Memory B cell (primary cell): ENCODE measurements at regions not wholly inside any gene's neighbourhood (a gene's known extent, or its start where the extent isn't known, plus 50 kb on each side); places are given as distances from the start of the nearest gene placed in this dataset.
"Not testable (repeated sequence)": the region's sequence is repeated elsewhere in the genome, so short reads cannot be mapped to it uniquely, and the experiment has no call there.

Experiments used
- ATAC-seq: fragments of 150-1000 bp; cut with Tn5 transposase; 2 replicates; pipeline ENCODE4 v1.10.0; 2021; ENCODE audit warnings: low read depth, mild to moderate bottlenecking, moderate library complexity
- DNase-seq, 2 donors: peaks; one replicate each; pipeline ENCODE4 v3.0.0; 2022; ENCODE audit warnings: low spot score in 2 of 2
- H3K27ac Mint-ChIP-seq: one replicate; pipeline ENCODE4 v1.8.0; 2022; ENCODE audit warnings: mild to moderate bottlenecking, moderate library complexity, mixed read lengths
- H3K27me3 Mint-ChIP-seq: one replicate; pipeline ENCODE4 v1.8.0; 2022; ENCODE audit warnings: mixed read lengths
- H3K36me3 Mint-ChIP-seq: one replicate; pipeline ENCODE4 v1.8.0; 2022; ENCODE audit warnings: mild to moderate bottlenecking, mixed read lengths
- H3K4me1 Mint-ChIP-seq: one replicate; pipeline ENCODE4 v1.8.0; 2022; ENCODE audit warnings: mixed read lengths
- H3K4me3 Mint-ChIP-seq: one replicate; pipeline ENCODE4 v1.8.0; 2022; ENCODE audit warnings: mild to moderate bottlenecking, moderate library complexity, mixed read lengths
- H3K9me3 Mint-ChIP-seq: one replicate; pipeline ENCODE4 v1.8.0; 2022; ENCODE audit warnings: mixed read lengths

GRCh38 chr15:87703327-87704111 is 553.0 kb downstream of the NTRK3 start:
- H3K4me1 Mint-ChIP-seq, result no peaks in the 10 kb centered on the region
- ATAC-seq (no peak), DNase-seq (no peak)
- H3K9me3 Mint-ChIP-seq, result peaks cover 6% of the 10 kb centered on the region
- H3K27ac Mint-ChIP-seq, result no peak overlapping the region
- H3K36me3 Mint-ChIP-seq, result no peaks in the 10 kb centered on the region
- H3K4me3 Mint-ChIP-seq, result no peak overlapping the region
- H3K27me3 Mint-ChIP-seq, result peaks cover 3% of the 10 kb centered on the region

DNA sequence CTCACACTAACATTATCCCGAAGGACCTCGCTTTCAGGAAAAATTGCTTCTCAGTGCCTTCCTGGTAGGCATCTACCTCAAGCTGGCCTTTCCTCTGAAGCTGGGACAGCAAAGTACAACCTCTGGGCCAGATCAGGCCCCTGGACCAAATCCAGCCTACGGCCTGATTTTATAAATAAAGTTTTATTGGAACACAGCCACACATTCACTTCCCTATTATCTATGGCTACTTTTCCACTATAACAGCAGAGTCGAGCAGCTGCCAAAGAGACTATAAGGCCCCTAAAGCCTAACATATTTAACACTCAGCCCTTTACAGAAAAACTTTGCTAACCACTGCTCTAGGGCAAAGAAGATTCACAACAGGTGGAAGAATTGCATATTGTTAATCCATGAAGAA is 554.3 kb downstream of the NTRK3 start:
- DNase-seq, result no peak
- H3K27me3 Mint-ChIP-seq, result peaks cover 3% of the 10 kb centered on the region
- H3K4me3 Mint-ChIP-seq, result no peak overlapping the region
- no peaks in the 10 kb centered on the region for H3K36me3 Mint-ChIP-seq
- peaks cover 10% of the 10 kb centered on the region for H3K9me3 Mint-ChIP-seq
- H3K27ac Mint-ChIP-seq, result no peak overlapping the region
- ATAC-seq, result no peak
- H3K4me1 Mint-ChIP-seq, result no peaks in the 10 kb centered on the region

GRCh38 chr15:87698467-87698866 is 558.1 kb downstream of the NTRK3 start:
- DNase-seq, H3K4me1 Mint-ChIP-seq, H3K36me3 Mint-ChIP-seq, H3K9me3 Mint-ChIP-seq, H3K27ac Mint-ChIP-seq, H3K4me3 Mint-ChIP-seq, ATAC-seq, H3K27me3 Mint-ChIP-seq: not testable (repeated sequence)

GRCh38 chr15:87689716-87690115 is 566.8 kb downstream of the NTRK3 start:
- Mint-ChIP-seq H3K36me3 (no peaks in the 10 kb centered on the region), H3K9me3 (peaks cover 6% of the 10 kb centered on the region), H3K27me3 (no peaks in the 10 kb centered on the region), H3K27ac (no peak overlapping the region), H3K4me3 (no peak overlapping the region), H3K4me1 (no peaks in the 10 kb centered on the region)
- DNase-seq (no peak), ATAC-seq (no peak)

DNA sequence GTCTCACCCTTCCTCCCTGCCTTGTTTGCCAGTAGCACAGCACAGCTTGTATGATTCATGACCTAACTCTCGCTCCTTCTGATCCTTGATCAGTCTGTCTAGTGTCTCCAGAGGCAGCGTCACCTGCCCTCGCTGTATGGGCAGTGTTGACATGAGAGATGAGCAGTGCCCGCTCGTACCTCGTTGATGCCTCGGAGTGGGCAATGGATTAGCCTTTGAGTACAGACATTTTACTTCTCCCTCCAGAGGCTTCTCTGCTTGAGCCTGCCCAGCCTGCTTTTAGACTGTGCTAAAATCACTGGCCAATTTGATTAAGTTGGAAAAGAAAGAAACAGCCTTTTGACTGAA is 569.0 kb downstream of the NTRK3 start:
- peaks cover 4% of the 10 kb centered on the region for H3K9me3 Mint-ChIP-seq
- H3K4me3 Mint-ChIP-seq, result no peak overlapping the region
- peaks cover 2% of the 10 kb centered on the region for H3K27me3 Mint-ChIP-seq
- H3K4me1 Mint-ChIP-seq, result no peaks in the 10 kb centered on the region
- DNase-seq, result no peak
- H3K36me3 Mint-ChIP-seq, result no peaks in the 10 kb centered on the region
- no peak for ATAC-seq
- no peak overlapping the region for H3K27ac Mint-ChIP-seq

- H3K27ac Mint-ChIP-seq, result no peak overlapping the region
- peaks cover 2% of the 10 kb centered on the region for H3K27me3 Mint-ChIP-seq
- H3K4me3 Mint-ChIP-seq, result no peak overlapping the region
- H3K36me3 Mint-ChIP-seq, result no peaks in the 10 kb centered on the region
- DNase-seq (no peak), ATAC-seq (no peak)
- H3K4me1 Mint-ChIP-seq, result no peaks in the 10 kb centered on the region
- peaks cover under 1% of the 10 kb centered on the region for H3K9me3 Mint-ChIP-seq
These were observed 569.6 kb downstream of the NTRK3 start for GRCh38 chr15:87686841-87687522.

DNA sequence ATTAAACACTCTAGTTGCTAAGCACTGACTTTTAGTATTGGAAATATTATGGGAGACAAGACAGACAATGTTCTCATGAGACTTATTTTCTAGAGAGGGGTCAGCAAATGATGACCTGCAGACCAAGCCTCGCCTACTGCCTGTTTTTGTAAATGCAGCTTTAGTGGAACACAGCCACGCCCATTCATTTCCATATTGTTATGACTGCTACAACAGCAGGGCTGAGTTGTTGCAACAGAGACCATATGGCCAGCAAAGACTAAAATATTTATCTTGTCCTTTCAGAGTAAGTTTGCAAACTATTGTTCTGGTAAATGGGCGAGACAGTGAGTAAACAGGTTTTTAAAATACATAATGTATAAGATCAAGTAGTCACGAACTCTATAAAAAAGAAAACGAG is 570.2 kb downstream of the NTRK3 start:
- DNase-seq (no peak), ATAC-seq (no peak)
- Mint-ChIP-seq H3K4me1 (peaks cover under 1% of the 10 kb centered on the region), H3K27ac (no peak overlapping the region), H3K4me3 (no peak overlapping the region), H3K9me3 (no peaks in the 10 kb centered on the region), H3K27me3 (peaks cover 2% of the 10 kb centered on the region), H3K36me3 (no peaks in the 10 kb centered on the region)

- H3K27me3 Mint-ChIP-seq, result peaks cover 2% of the 10 kb centered on the region
- no peaks in the 10 kb centered on the region for H3K36me3 Mint-ChIP-seq
- peaks cover 7% of the 10 kb centered on the region for H3K9me3 Mint-ChIP-seq
- H3K27ac Mint-ChIP-seq, result no peak overlapping the region
- H3K4me1 Mint-ChIP-seq, result peaks cover 5% of the 10 kb centered on the region
- no peak overlapping the region for H3K4me3 Mint-ChIP-seq
- no peak for DNase-seq
- ATAC-seq, result no peak
These were observed 574.0 kb downstream of the NTRK3 start for GRCh38 chr15:87682527-87682926.

DNA sequence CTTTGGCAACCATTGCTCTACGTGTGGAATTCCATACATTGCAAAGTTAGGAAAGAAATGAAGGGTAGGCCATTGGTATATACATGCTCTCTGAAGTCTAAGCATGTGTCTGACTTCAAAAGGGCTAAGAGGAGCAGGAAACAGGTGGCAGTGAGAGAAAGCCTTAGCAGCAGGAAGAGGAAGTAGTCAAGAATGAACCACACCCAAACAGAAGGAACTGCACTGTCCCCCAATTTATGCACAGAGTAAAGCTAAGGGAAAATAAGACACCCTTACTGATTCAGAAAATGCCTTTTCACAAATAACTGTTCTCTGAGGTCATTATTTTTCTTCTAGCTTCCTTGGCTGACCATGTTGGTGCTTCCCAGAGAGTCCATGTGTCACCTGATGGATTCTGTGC is 575.4 kb downstream of the NTRK3 start:
- H3K27ac Mint-ChIP-seq, result no peak overlapping the region
- DNase-seq (no peak), ATAC-seq (peak; percentile 53)

DNA sequence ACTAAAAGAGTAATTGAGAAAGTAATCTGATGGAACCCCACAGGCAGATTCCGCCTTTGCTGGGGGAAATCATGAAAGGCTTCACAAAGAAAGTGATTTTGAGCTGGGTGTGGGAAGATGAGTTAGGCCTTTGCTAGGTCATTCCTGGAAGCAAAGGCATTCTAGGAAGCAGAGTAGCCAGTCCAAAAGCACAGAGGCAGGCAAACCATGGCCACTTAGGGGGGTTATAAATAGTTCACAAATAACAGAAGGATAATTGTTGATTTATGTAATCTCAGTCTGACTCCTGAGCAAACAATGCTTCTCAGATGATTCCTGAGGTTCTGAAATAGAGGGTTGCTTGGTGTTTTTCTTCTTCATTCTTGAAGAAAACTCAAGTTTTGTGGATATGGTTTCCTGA is 576.3 kb downstream of the NTRK3 start:
- H3K4me1 Mint-ChIP-seq, result peaks cover 5% of the 10 kb centered on the region
- DNase-seq (no peak), ATAC-seq (no peak)
- peaks cover 20% of the 10 kb centered on the region for H3K9me3 Mint-ChIP-seq
- peaks cover 2% of the 10 kb centered on the region for H3K27me3 Mint-ChIP-seq
- no peak overlapping the region for H3K4me3 Mint-ChIP-seq
- H3K27ac Mint-ChIP-seq, result no peak overlapping the region
- peaks cover 2% of the 10 kb centered on the region for H3K36me3 Mint-ChIP-seq

More for the DNA sequence above, 575.4 kb downstream of the NTRK3 start:
- H3K36me3 Mint-ChIP-seq, result no peaks in the 10 kb centered on the region
- no peak overlapping the region for H3K4me3 Mint-ChIP-seq
- peaks cover 2% of the 10 kb centered on the region for H3K27me3 Mint-ChIP-seq
- H3K9me3 Mint-ChIP-seq, result peaks cover 16% of the 10 kb centered on the region
- H3K4me1 Mint-ChIP-seq, result peaks cover 5% of the 10 kb centered on the region

- H3K4me3 Mint-ChIP-seq, result no peak overlapping the region
- H3K27me3 Mint-ChIP-seq, result no peaks in the 10 kb centered on the region
- DNase-seq, result no peak
- peaks cover 3% of the 10 kb centered on the region for H3K36me3 Mint-ChIP-seq
- no peak overlapping the region for H3K27ac Mint-ChIP-seq
- peaks cover 23% of the 10 kb centered on the region for H3K9me3 Mint-ChIP-seq
- no peaks in the 10 kb centered on the region for H3K4me1 Mint-ChIP-seq
- ATAC-seq, result no peak
These were observed 581.3 kb downstream of the NTRK3 start for GRCh38 chr15:87675271-87675670.

- H3K36me3 Mint-ChIP-seq, result peaks cover 5% of the 10 kb centered on the region
- DNase-seq, result no peak
- no peaks in the 10 kb centered on the region for H3K27me3 Mint-ChIP-seq
- H3K4me3 Mint-ChIP-seq, result no peak overlapping the region
- no peak for ATAC-seq
- H3K4me1 Mint-ChIP-seq, result no peaks in the 10 kb centered on the region
- peaks cover 27% of the 10 kb centered on the region for H3K9me3 Mint-ChIP-seq
- no peak overlapping the region for H3K27ac Mint-ChIP-seq
These were observed 583.9 kb downstream of the NTRK3 start for GRCh38 chr15:87672309-87673288.

DNA sequence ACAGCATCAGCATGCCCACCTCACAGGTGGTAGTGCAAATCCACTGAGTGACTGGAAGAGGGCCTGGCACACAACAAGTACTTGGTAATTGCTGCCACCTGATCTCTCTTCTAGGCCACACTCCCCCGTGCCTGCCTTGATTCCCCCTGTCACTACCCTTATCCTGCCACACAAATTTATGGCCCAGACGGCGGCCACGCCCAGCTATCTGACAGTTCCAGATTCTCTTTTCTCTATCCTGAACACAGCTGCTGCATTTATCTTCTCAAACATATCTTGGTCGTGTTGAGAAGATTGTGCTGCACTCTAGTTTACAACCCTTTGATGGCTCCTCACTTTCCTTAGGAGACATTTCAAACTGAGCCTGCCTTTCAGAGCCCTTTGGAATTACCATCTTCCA is 585.2 kb downstream of the NTRK3 start:
- Mint-ChIP-seq H3K27me3 (no peaks in the 10 kb centered on the region), H3K4me3 (no peak overlapping the region), H3K27ac (no peak overlapping the region), H3K9me3 (peaks cover 16% of the 10 kb centered on the region), H3K36me3 (peaks cover 5% of the 10 kb centered on the region), H3K4me1 (no peaks in the 10 kb centered on the region)
- DNase-seq (no peak), ATAC-seq (no peak)

GRCh38 chr15:87669846-87670245 is 586.7 kb downstream of the NTRK3 start:
- no peak overlapping the region for H3K27ac Mint-ChIP-seq
- H3K4me1 Mint-ChIP-seq, result no peaks in the 10 kb centered on the region

More at GRCh38 chr15:87669846-87670245, 586.7 kb downstream of the NTRK3 start:
- no peak for ATAC-seq
- no peak for DNase-seq
- Mint-ChIP-seq H3K36me3 (peaks cover 3% of the 10 kb centered on the region), H3K4me3 (no peak overlapping the region), H3K9me3 (peaks cover 15% of the 10 kb centered on the region), H3K27me3 (no peaks in the 10 kb centered on the region)
